Thyroid gland (tissue), 4 donors: ENCODE measurements at regions not wholly inside any gene's neighbourhood (a gene's known extent, or its start where the extent isn't known, plus 50 kb on each side); places are given as distances from the start of the nearest gene placed in this dataset. TPM values are rescaled to one million over a fixed set of nuclear protein-coding genes. Genes with fewer than 3 reads are reported as not detected.
"Not testable (repeated sequence)": the region's sequence is repeated elsewhere in the genome, so short reads cannot be mapped to it uniquely, and the experiment has no call there.

Experiments
- DNase-seq, 2 donors: peaks; one replicate each; pipeline ENCODE4 v3.0.0-alpha.2; 2019
- H3K27ac ChIP-seq, 3 donors: fragments of 200-600 bp; sonication (generic); 1 replicate in 2 of 3; 2 replicates in 1 of 3; pipeline ENCODE4 v1.5.1; 2016 to 2019; ENCODE audit warnings: mild to moderate bottlenecking in 1 of 3, moderate library complexity in 1 of 3
- H3K27me3 ChIP-seq: fragments of 200-600 bp; sonication (generic); one replicate; pipeline ENCODE4 v1.5.1; 2019
- H3K36me3 ChIP-seq, 2 donors: fragments of 200-600 bp; sonication (generic); one replicate each; pipeline ENCODE4 v1.5.1; 2016 to 2019
- H3K4me1 ChIP-seq, 2 donors: fragments of 200-600 bp; sonication (generic); one replicate each; pipeline ENCODE4 v1.5.1; 2017 to 2019
- H3K4me3 ChIP-seq, 3 donors: fragments of 200-600 bp; sonication (generic); replicated peaks in 1 of 3; 1 replicate in 2 of 3; 2 replicates in 1 of 3; pipeline ENCODE4 v1.5.1; 2016; ENCODE audit warnings: mild to moderate bottlenecking in 1 of 3
- H3K9me3 ChIP-seq: fragments of 200-600 bp; sonication (generic); one replicate; pipeline ENCODE4 v1.5.1; 2017
- CTCF ChIP-seq, 6 experiments: fragments of 200-600 bp in 3 of 6; fragments of 450-650 bp in 3 of 6; sonication (generic) in 3 of 6; IDR thresholded peaks; one replicate each; pipeline ENCODE4 v1.5.1; 2016 to 2019; ENCODE audit warnings: antibody characterized with exemption in 6 of 6, mild to moderate bottlenecking in 2 of 6, inconsistent platforms in 1 of 6, moderate library complexity in 1 of 6
- POLR2A ChIP-seq, 2 donors: fragments of 450-650 bp; IDR thresholded peaks; one replicate each; pipeline ENCODE4 v1.6.1; 2017; ENCODE audit warnings: antibody characterized with exemption in 2 of 2, mild to moderate bottlenecking in 2 of 2, moderate library complexity in 1 of 2
- WGBS, 2 donors: methylation state at CpG; one replicate each; pipeline ENCODE4 v1.1.5; 2017; 5-methylcytosine and 5-hydroxymethylcytosine counted together
- intact Hi-C: fragments of 100-400 bp; cut with DNase I; formaldehyde crosslinking; loops from one replicate; pipeline ENCODE4 v1.15.1; 2023
- small RNA-seq: library from RNA; depleted of rRNA; stranded (forward); fragments of <200 nt; gene quantifications from one replicate; pipeline ENCODE3, GENCODE V24; 2016

- H3K4me1 ChIP-seq = no peaks in the 10 kb centered on the region
- H3K9me3 ChIP-seq = no peaks in the 10 kb centered on the region
- no peak for DNase-seq
- H3K27ac ChIP-seq = no peak overlapping the region
- no peaks in the 10 kb centered on the region for H3K27me3 ChIP-seq
- H3K4me3 ChIP-seq = no peak overlapping the region
- no peaks in the 10 kb centered on the region for H3K36me3 ChIP-seq
- TF ChIP-seq CTCF (IDR thresholded peaks at IDR 0.05) (no peak), POLR2A (IDR thresholded peaks at IDR 0.05) (no peak)
- intact Hi-C loops = no loop called here
- 85 to 88% methylated on average over 5 of the region's 5 CpGs for WGBS, 2 donors
These were observed 408.4 kb downstream of the NTRK2 start for GRCh38 chr9:85077944-85078343.

GRCh38 chr9:85077146-85077545 is 407.6 kb downstream of the NTRK2 start:
- H3K36me3 ChIP-seq, H3K27me3 ChIP-seq, H3K9me3 ChIP-seq, intact Hi-C loops, H3K4me3 ChIP-seq, DNase-seq, H3K27ac ChIP-seq, H3K4me1 ChIP-seq: not testable (repeated sequence)
- 78 to 84% methylated on average over 18 to 20 of the region's 23 CpGs for WGBS, 2 donors

Small RNAs in the stretch of these regions (small RNA-seq; reads per million reads assigned to genes)
- not detected for gene UBE2V1P10
